ENCODE measurements at regions not wholly inside any gene's neighbourhood (a gene's known extent, or its start where the extent isn't known, plus 50 kb on each side); places are given as distances from the start of the nearest gene placed in this dataset.

- no TSS peak for BruUV-seq (replicated peaks)
- Histone ChIP-seq H3K27ac (ENCODE audit: extremely low read depth, low read depth, low read length) (no peak overlapping the region), H2AFZ (ENCODE audit: low read depth, low read length) (no peak overlapping the region)
- TF ChIP-seq NR2F6 (CRISPR knock-in tag; IDR thresholded peaks at IDR 0.05) (no peak), RB1 (IDR thresholded peaks at IDR 0.05; ENCODE audit: low read depth) (no peak), REST (IDR thresholded peaks at IDR 0.05; ENCODE audit: borderline replicate concordance) (no peak), REST (CRISPR knock-in tag; IDR thresholded peaks at IDR 0.05; ENCODE audit: low read depth) (no peak), ATF7 (IDR thresholded peaks at IDR 0.05) (no peak), CBX2 (IDR thresholded peaks at IDR 0.05; ENCODE audit: insufficient read depth, low read length, poor library complexity, severe bottlenecking) (no peak), TCFL5 (CRISPR knock-in tag; conservative IDR thresholded peaks at IDR 0.05) (no peak), EHMT2 (IDR thresholded peaks at IDR 0.05) (no peak), MAZ (CRISPR knock-in tag; conservative IDR thresholded peaks at IDR 0.05 in 1 of 2, IDR thresholded peaks at IDR 0.05 in 1 of 2) (no peak), CBFA2T3 (IDR thresholded peaks at IDR 0.05) (no peak), ZFP36 (IDR thresholded peaks at IDR 0.05; ENCODE audit: low read depth, low read length, partially characterized antibody) (no peak), NFIC (IDR thresholded peaks at IDR 0.05) (no peak), NBN (IDR thresholded peaks at IDR 0.05; ENCODE audit: low read depth) (no peak), MTF1 (CRISPR knock-in tag; IDR thresholded peaks at IDR 0.05; ENCODE audit: borderline replicate concordance) (no peak), PHF20 (IDR thresholded peaks at IDR 0.05; ENCODE audit: partially characterized antibody) (no peak), TGIF2 (CRISPR knock-in tag; IDR thresholded peaks at IDR 0.05) (no peak), SREBF1 (IDR thresholded peaks at IDR 0.05; ENCODE audit: borderline replicate concordance, low read depth, low read length) (no peak), ZNF165 (CRISPR knock-in tag; IDR thresholded peaks at IDR 0.05; ENCODE audit: borderline replicate concordance) (no peak)
Measured at GRCh38 chr12:38465020-38465419, 148.4 kb downstream of the ALG10B start.

More at GRCh38 chr12:38465020-38465419, 148.4 kb downstream of the ALG10B start:
- in situ Hi-C loops (cut with MboI) (no loop called here), intact Hi-C loops (cut with micrococcal nuclease) (no loop called here)
- ATAC-seq (no peak), FAIRE-seq (no peak), DNase-seq (ENCODE audit: extremely low read depth in 1 of 4, low spot score in 3 of 4) (no peak)
- Histone ChIP-seq H3K9ac (ENCODE audit: insufficient read depth in 1 of 2, low read depth in 2 of 2, low read length in 2 of 2) (no peak overlapping the region), H3K4me3 (no peak overlapping the region), H3K9me3 (replicated peaks; ENCODE audit: control insufficient read depth, insufficient read depth, low read depth, low read length) (no peaks in the 10 kb centered on the region), H3K27me3 (ENCODE audit: control insufficient read depth in 2 of 2, insufficient read depth in 2 of 2, low read length in 2 of 2) (no peaks in the 10 kb centered on the region), H4K20me1 (replicated peaks; ENCODE audit: control insufficient read depth, insufficient read depth, low read length) (no peaks in the 10 kb centered on the region), H3K4me2 (ENCODE audit: insufficient read depth, low read length) (no peak overlapping the region), H3K79me2 (ENCODE audit: control insufficient read depth, insufficient read depth, low read length) (no peaks in the 10 kb centered on the region), H3K4me1 (replicated peaks in 1 of 2; ENCODE audit: control insufficient read depth in 2 of 2, insufficient read depth in 2 of 2, low read length in 2 of 2) (no peaks in the 10 kb centered on the region), H3K36me3 (ENCODE audit: control insufficient read depth, insufficient read depth, low read length) (no peaks in the 10 kb centered on the region), H3K9me1 (ENCODE audit: control insufficient read depth, insufficient read depth, low read length) (no peaks in the 10 kb centered on the region)
- POLR2A ChIA-PET, result no interaction called here
- 2% methylated on average over 5 of the region's 5 CpGs for WGBS (ENCODE audit: insufficient coverage, low coverage, missing lambda C conversion rate)
- CTCF ChIA-PET (ENCODE audit: low intra/inter-chr PET ratio), result no interaction called here
